ENCODE measurements at regions not wholly inside any gene's neighbourhood (a gene's known extent, or its start where the extent isn't known, plus 50 kb on each side); places are given as distances from the start of the nearest gene placed in this dataset.

DNA sequence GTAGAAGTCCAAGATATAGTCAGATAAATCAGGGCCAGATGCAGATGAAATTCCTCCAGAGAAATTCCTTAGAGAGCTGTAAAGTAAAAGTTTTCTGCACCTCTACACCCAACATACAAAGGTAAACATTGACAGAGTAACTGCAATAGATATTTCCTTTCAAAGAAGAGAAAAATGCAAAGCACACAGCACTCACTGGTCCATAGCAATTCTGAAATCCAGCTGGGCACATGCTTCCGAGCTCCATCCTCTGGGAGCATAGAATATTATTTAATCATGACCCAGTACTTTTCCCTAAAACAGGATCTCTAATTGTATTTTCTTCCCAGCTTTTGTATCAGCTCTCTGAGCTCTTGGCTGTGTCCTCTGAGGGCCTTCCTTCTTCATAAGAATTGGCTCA, 239.5 kb upstream of the IRX3 start:
- Histone ChIP-seq H3K27ac (no peak overlapping the region), H3K27me3 (no peaks in the 10 kb centered on the region), H3K4me1 (no peaks in the 10 kb centered on the region), H3K36me3 (no peaks in the 10 kb centered on the region), H3K9me3 (peaks cover 0 to 27% (median 1%) of the 10 kb centered on the region in 4 donors), H3K4me3 (no peak overlapping the region)
- WGBS, 2 donors = 82 to 87% methylated on average over 1 of the region's 1 CpG
- DNase-seq (ENCODE audit: low spot score in 2 of 2) = no peak
- no peak for TF ChIP-seq EP300 (IDR thresholded peaks at IDR 0.05)
- TF ChIP-seq POLR2A (IDR thresholded peaks at IDR 0.05) = no peak
- TF ChIP-seq, protein P1, sequence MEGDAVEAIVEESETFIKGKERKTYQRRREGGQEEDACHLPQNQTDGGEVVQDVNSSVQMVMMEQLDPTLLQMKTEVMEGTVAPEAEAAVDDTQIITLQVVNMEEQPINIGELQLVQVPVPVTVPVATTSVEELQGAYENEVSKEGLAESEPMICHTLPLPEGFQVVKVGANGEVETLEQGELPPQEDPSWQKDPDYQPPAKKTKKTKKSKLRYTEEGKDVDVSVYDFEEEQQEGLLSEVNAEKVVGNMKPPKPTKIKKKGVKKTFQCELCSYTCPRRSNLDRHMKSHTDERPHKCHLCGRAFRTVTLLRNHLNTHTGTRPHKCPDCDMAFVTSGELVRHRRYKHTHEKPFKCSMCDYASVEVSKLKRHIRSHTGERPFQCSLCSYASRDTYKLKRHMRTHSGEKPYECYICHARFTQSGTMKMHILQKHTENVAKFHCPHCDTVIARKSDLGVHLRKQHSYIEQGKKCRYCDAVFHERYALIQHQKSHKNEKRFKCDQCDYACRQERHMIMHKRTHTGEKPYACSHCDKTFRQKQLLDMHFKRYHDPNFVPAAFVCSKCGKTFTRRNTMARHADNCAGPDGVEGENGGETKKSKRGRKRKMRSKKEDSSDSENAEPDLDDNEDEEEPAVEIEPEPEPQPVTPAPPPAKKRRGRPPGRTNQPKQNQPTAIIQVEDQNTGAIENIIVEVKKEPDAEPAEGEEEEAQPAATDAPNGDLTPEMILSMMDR (IDR thresholded peaks at IDR 0.05) = no peak

DNA sequence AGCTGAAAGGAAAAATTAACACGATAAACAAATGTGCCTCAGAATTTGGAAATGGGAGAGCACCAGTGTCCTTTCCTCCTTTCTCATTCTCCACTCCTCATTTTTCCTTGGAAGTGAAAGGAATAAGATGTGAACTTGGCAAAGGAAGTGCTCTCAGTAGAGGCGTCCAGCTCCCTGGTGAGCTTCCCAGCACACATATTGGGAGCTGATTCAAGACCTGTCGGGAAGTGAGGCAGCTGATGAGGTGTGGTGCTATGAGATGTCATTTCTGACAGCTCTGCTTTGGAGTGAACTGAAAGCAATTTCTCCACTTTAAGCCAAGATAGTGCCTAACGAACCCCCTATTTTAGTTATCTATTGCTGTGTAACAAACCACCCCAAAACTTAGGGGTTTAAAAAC, 238.5 kb upstream of the IRX3 start:
- Histone ChIP-seq H3K27ac (no peak overlapping the region), H3K4me3 (no peak overlapping the region), H3K9me3 (peaks cover 0 to 27% (median 1%) of the 10 kb centered on the region in 4 donors), H3K4me1 (no peaks in the 10 kb centered on the region), H3K36me3 (no peaks in the 10 kb centered on the region), H3K27me3 (no peaks in the 10 kb centered on the region)
- 77 to 79% methylated on average over 4 of the region's 4 CpGs for WGBS, 2 donors
- no peak for DNase-seq (ENCODE audit: low spot score in 2 of 2)
- TF ChIP-seq POLR2A (IDR thresholded peaks at IDR 0.05) (no peak), EP300 (IDR thresholded peaks at IDR 0.05) (no peak)
- TF ChIP-seq, protein P1 (IDR thresholded peaks at IDR 0.05) = no peak

DNA sequence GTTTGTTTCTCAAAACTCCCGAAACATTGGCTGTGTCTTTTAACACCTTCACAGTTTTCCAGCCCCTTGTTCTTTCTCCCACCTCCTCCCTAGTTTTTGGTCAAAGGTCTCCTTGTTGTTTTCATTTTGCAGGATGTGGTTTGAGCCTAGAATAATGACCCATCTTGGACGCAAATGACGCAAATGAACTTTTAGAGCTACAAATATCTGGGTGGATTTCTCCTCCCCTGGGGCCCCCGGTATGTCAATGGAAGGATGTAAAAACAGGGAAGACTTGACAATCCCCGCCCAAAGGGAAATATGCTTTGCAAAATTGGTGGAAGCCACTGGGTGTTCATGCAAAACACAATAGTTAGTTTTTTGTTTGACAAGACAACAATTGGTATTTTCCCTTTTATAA, 236.0 kb upstream of the IRX3 start:
- Histone ChIP-seq H3K27me3 (no peaks in the 10 kb centered on the region), H3K9me3 (peaks cover 0 to 38% (median 1%) of the 10 kb centered on the region in 4 donors), H3K4me1 (no peaks in the 10 kb centered on the region), H3K4me3 (no peak overlapping the region), H3K36me3 (no peaks in the 10 kb centered on the region), H3K27ac (no peak overlapping the region)
- no peak for DNase-seq (ENCODE audit: low spot score in 2 of 2)
- 31 to 32% methylated on average over 5 of the region's 5 CpGs for WGBS, 2 donors
- TF ChIP-seq, protein P1 (IDR thresholded peaks at IDR 0.05) = no peak
- TF ChIP-seq POLR2A (IDR thresholded peaks at IDR 0.05) (no peak), EP300 (IDR thresholded peaks at IDR 0.05) (no peak)

DNA sequence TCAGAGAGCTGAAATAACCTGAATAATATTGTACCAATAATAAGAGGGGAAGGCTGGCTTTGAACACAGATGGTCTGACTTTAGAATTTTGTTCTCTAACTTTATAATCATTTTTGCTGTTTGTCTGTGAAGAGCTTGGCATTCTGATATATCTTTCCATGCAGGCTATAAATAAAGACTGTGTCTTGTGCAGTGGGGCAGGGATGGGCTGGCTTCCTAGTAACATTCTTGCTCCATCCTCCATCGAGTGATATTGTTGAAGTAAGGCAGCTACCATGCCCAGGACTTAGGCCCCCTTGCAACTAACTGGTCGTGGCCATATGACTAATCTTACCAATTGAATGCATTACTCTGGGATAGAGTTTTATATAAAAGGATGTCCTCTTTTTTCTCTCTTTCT, 234.7 kb upstream of the IRX3 start:
- H3K27ac ChIP-seq = no peak overlapping the region
- WGBS, 2 donors = 83 to 85% methylated on average over 2 of the region's 2 CpGs
- TF ChIP-seq EP300 (IDR thresholded peaks at IDR 0.05) = no peak
- TF ChIP-seq, protein P1 (IDR thresholded peaks at IDR 0.05) = no peak
- no peak for TF ChIP-seq POLR2A (IDR thresholded peaks at IDR 0.05)
- peaks cover 0 to 25% (median 1%) of the 10 kb centered on the region in 4 donors for H3K9me3 ChIP-seq
- no peaks in the 10 kb centered on the region for H3K4me1 ChIP-seq
- H3K36me3 ChIP-seq = no peaks in the 10 kb centered on the region
- DNase-seq (ENCODE audit: low spot score in 2 of 2) = no peak
- H3K27me3 ChIP-seq = no peaks in the 10 kb centered on the region
- H3K4me3 ChIP-seq = no peak overlapping the region

DNA sequence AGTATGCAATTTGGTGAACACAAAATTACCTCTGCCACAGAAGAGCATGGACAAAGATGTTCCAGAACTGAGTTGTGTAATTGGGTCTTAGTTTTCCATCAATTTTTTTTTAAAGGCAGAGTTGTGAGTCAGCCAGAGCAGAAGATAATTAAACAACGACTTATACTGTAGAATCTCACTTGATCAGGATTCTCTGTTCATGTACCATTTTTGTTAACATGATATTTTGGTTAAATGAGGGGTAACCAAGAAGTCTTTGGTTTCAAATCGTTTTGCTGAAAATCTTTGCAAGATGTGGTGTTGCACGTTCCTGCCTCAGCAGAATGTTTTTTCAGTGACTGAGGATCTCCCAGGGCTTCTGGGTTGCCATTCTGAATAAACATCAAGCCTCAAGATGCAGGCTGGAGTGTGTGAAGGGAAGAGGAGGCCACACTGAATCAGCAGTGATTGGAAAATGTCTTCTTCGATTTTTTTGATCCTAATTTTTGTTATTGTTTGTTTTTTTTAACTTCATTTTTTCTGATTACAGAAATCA, 232.6 kb upstream of the IRX3 start:
- no peak overlapping the region for H3K4me3 ChIP-seq
- no peak overlapping the region for H3K27ac ChIP-seq
- H3K4me1 ChIP-seq = no peaks in the 10 kb centered on the region
- TF ChIP-seq EP300 (IDR thresholded peaks at IDR 0.05) (no peak), POLR2A (IDR thresholded peaks at IDR 0.05) (no peak)
- no peaks in the 10 kb centered on the region for H3K36me3 ChIP-seq
- WGBS, 2 donors = 67 to 78% methylated on average over 4 of the region's 4 CpGs
- H3K9me3 ChIP-seq = peaks cover 0 to 11% (median 0%) of the 10 kb centered on the region in 4 donors
- DNase-seq (ENCODE audit: low spot score in 2 of 2) = no peak
- H3K27me3 ChIP-seq = no peaks in the 10 kb centered on the region

DNA sequence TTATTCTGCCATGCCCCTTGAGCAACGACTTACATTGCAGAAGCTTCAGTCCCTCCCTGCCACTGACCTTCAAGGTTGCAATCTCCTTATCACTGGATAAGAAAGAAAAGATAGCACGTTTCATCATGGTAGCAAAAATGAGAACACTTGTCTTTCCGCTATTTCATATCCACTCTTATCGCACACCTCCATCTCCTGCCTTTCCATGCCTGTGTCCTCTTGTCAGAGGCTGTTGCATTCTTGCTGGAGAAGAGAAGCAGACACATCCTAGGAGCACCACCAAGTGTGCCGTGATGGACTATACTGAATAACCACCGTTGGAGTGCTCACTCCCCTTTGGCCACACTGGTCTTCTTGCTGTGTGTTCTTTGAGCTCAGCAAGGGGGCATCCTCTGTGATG, 230.6 kb upstream of the IRX3 start:
- Histone ChIP-seq H3K4me1 (no peaks in the 10 kb centered on the region), H3K9me3 (peaks cover 0 to 11% (median 0%) of the 10 kb centered on the region in 4 donors), H3K36me3 (no peaks in the 10 kb centered on the region), H3K27ac (no peak overlapping the region), H3K4me3 (no peak overlapping the region), H3K27me3 (no peaks in the 10 kb centered on the region)
- DNase-seq (ENCODE audit: low spot score in 2 of 2) = no peak
- TF ChIP-seq EP300 (IDR thresholded peaks at IDR 0.05) (no peak), POLR2A (IDR thresholded peaks at IDR 0.05) (no peak)
- TF ChIP-seq, protein P1 (IDR thresholded peaks at IDR 0.05) = no peak
- WGBS, 2 donors = 65 to 74% methylated on average over 6 of the region's 6 CpGs
